Activated T-helper 17 cell treated with anti-CD3 and anti-CD28 coated beads, Interleukin-2, amount 50 U/mL, for 72 hours (primary cell): ENCODE measurements at regions not wholly inside any gene's neighbourhood (a gene's known extent, or its start where the extent isn't known, plus 50 kb on each side); places are given as distances from the start of the nearest gene placed in this dataset.

ENCODE experiments used
- ATAC-seq: fragments of 150-1000 bp; cut with Tn5 transposase; replicated peaks from 2 replicates; pipeline ENCODE4 v1.10.0; 2021; ENCODE audit warnings: mild to moderate bottlenecking, moderate library complexity
- H3K27ac Mint-ChIP-seq: one replicate; pipeline ENCODE4 v1.8.0; 2022; ENCODE audit warnings: mixed read lengths
- H3K27me3 Mint-ChIP-seq: one replicate; pipeline ENCODE4 v1.8.0; 2022; ENCODE audit warnings: mixed read lengths
- H3K36me3 Mint-ChIP-seq: one replicate; pipeline ENCODE4 v1.8.0; 2022; ENCODE audit warnings: low read depth, mild to moderate bottlenecking, mixed read lengths
- H3K4me1 Mint-ChIP-seq: one replicate; pipeline ENCODE4 v1.8.0; 2022; ENCODE audit warnings: mixed read lengths
- H3K4me3 Mint-ChIP-seq: one replicate; pipeline ENCODE4 v1.8.0; 2022; ENCODE audit warnings: mild to moderate bottlenecking, mixed read lengths
- H3K9me3 Mint-ChIP-seq: one replicate; pipeline ENCODE4 v1.8.0; 2022; ENCODE audit warnings: mixed read lengths

DNA sequence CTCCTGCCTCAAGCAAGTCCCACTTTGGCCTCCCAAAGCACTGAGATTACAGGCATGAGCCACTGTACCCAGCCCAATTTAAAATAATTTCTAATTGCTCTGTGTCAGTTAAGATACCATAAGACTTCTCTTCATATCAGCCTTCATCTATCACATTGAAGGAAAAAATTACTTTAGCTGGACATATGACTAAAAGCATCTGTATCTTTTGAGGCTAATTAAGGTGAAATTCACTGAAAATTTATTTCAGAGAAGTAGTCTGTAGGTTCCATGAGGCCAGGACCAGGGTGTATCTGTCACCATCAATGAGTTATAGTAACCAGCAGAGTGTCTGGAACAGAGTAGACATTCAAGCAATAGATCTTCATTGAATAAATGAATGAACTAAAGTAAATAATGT lies 205.2 kb upstream of the PHYHIPL start:
- no peak for ATAC-seq
- peaks cover 16% of the 10 kb centered on the region for H3K27me3 Mint-ChIP-seq
- no peak overlapping the region for H3K4me3 Mint-ChIP-seq
- H3K27ac Mint-ChIP-seq: no peak overlapping the region
- H3K36me3 Mint-ChIP-seq: no peaks in the 10 kb centered on the region
- H3K9me3 Mint-ChIP-seq: no peaks in the 10 kb centered on the region
- no peaks in the 10 kb centered on the region for H3K4me1 Mint-ChIP-seq

GRCh38 chr10:58971796-58972491 lies 204.5 kb upstream of the PHYHIPL start:
- no peak for ATAC-seq
- no peak overlapping the region for H3K4me3 Mint-ChIP-seq
- no peaks in the 10 kb centered on the region for H3K36me3 Mint-ChIP-seq
- peaks cover 13% of the 10 kb centered on the region for H3K27me3 Mint-ChIP-seq
- no peak overlapping the region for H3K27ac Mint-ChIP-seq
- no peaks in the 10 kb centered on the region for H3K4me1 Mint-ChIP-seq
- no peaks in the 10 kb centered on the region for H3K9me3 Mint-ChIP-seq

- Mint-ChIP-seq H3K27me3 (peaks cover 7% of the 10 kb centered on the region), H3K4me1 (no peaks in the 10 kb centered on the region), H3K4me3 (no peak overlapping the region), H3K36me3 (no peaks in the 10 kb centered on the region), H3K9me3 (no peaks in the 10 kb centered on the region), H3K27ac (no peak overlapping the region)
- no peak for ATAC-seq
These were observed 203.7 kb upstream of the PHYHIPL start for GRCh38 chr10:58972576-58973234.

DNA sequence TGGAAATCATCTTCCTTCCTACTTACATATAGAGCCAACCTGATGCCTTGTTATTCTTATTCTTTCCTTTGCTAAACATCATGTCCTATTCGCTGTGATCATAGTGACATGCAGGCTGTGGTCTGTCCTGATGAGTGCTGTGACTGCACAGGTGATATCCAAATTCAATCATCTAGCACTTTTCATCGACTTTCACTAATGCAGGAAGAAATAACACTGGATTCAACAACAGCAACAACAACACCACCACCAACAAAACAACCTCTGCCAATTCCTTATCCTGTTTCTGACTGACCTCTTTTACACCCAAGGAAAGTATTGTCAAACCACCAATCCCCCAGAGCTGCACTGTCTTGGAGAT lies 203.2 kb upstream of the PHYHIPL start:
- no peaks in the 10 kb centered on the region for H3K9me3 Mint-ChIP-seq
- ATAC-seq: no peak
- H3K4me1 Mint-ChIP-seq: no peaks in the 10 kb centered on the region
- H3K27me3 Mint-ChIP-seq: peaks cover 6% of the 10 kb centered on the region
- no peak overlapping the region for H3K27ac Mint-ChIP-seq
- no peaks in the 10 kb centered on the region for H3K36me3 Mint-ChIP-seq
- H3K4me3 Mint-ChIP-seq: no peak overlapping the region

DNA sequence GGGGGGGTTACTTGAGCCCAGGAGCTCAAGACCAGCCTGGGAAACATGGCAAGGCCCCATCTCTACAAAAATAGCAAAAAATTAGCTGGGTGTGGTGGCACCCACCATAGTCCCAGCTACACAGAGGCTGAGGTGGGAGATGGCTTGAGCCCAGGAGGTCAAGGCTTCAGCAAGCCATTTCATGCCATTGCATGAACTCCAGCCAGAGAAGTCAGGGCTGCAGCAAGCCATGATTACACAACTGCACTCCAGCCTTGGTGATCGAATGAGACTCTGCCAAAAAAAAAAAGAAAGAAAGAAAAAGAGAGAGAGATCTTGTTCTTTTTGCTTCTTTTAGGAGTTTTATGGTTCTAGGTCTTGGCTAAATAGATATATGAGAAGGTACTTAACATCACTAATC lies 200.2 kb upstream of the PHYHIPL start:
- no peak overlapping the region for H3K27ac Mint-ChIP-seq
- H3K27me3 Mint-ChIP-seq: peaks cover 4% of the 10 kb centered on the region

GRCh38 chr10:58979711-58980110 lies 196.7 kb upstream of the PHYHIPL start:
- Mint-ChIP-seq H3K9me3 (no peaks in the 10 kb centered on the region), H3K27me3 (peaks cover 4% of the 10 kb centered on the region)

More for the DNA sequence above, 200.2 kb upstream of the PHYHIPL start:
- no peak for ATAC-seq
- Mint-ChIP-seq H3K4me1 (no peaks in the 10 kb centered on the region), H3K4me3 (no peak overlapping the region), H3K36me3 (no peaks in the 10 kb centered on the region), H3K9me3 (no peaks in the 10 kb centered on the region)

DNA sequence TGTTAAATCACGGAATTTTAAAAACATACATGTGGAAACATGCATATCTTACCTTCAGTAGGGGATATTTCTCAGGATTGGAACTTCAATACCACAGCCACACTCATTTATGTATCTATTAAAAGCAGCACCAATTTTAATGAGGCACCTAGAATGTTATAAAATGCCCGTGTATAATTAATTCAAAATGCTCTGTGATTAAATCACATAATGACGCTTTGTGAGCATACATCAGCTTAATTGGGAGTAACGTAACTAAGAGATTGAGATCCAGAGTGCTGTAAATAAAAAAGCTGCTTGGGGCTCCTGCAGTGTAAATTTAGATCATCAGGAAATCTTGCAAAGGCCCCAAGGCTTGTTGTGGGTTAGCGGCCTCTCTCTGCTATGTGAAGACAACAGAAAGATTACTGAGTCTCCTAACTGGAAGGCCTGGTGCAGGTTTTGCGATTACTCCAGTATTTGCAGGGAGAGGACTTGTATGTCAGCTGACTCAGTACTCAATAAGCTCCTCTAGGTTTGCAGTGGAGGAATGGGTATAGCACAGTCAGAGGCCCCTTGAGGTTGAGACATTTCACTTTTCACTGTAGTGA lies 195.5 kb upstream of the PHYHIPL start:
- Mint-ChIP-seq H3K27me3 (peaks cover 4% of the 10 kb centered on the region), H3K9me3 (no peaks in the 10 kb centered on the region), H3K4me3 (no peak overlapping the region), H3K36me3 (no peaks in the 10 kb centered on the region), H3K4me1 (no peaks in the 10 kb centered on the region), H3K27ac (no peak overlapping the region)
- no peak for ATAC-seq

More at GRCh38 chr10:58979711-58980110, 196.7 kb upstream of the PHYHIPL start:
- Mint-ChIP-seq H3K36me3 (no peaks in the 10 kb centered on the region), H3K27ac (no peak overlapping the region), H3K4me3 (no peak overlapping the region), H3K4me1 (no peaks in the 10 kb centered on the region)
- no peak for ATAC-seq

GRCh38 chr10:58981846-58982245 lies 194.6 kb upstream of the PHYHIPL start:
- Mint-ChIP-seq H3K27ac (no peak overlapping the region), H3K4me1 (no peaks in the 10 kb centered on the region), H3K9me3 (no peaks in the 10 kb centered on the region), H3K36me3 (no peaks in the 10 kb centered on the region), H3K4me3 (no peak overlapping the region), H3K27me3 (peaks cover 4% of the 10 kb centered on the region)
- ATAC-seq: no peak

DNA sequence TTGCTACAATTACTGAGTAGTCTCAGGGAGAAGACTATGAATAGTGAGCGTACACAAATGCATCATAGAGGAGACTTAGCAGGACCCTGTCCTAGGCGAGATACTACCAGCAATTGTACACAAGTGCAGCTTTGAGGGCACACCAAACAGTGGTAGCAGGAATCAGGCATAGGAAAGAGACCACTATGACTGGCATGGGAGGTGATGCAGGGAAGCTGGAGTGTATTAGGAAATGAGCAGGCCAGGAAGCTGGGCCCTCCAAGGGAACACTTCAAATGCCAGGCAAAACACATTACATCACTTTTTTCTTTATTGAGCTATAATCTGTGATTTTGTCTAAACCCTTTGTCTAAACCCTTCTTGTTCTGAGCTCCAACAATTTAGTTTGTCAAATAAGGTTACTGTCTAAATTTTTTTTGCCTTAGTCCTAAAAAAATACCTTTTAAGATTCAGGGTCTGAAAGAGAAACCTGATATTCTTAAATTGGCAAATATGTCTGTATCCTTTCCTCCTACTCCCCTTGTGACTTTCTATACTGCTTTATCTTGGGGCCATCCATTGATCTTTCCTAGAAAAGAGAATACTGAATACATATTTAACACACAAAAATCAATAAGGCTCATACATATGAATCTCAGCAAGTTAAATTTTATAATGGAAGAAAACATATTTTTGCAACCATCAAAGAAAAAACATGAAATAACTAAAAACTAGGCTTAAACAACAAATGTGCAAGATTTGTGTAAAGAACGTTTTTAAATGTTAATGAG lies 193.8 kb upstream of the PHYHIPL start:
- no peaks in the 10 kb centered on the region for H3K36me3 Mint-ChIP-seq
- no peak for ATAC-seq
- no peak overlapping the region for H3K4me3 Mint-ChIP-seq
- no peak overlapping the region for H3K27ac Mint-ChIP-seq
- H3K27me3 Mint-ChIP-seq: peaks cover 4% of the 10 kb centered on the region
- no peaks in the 10 kb centered on the region for H3K9me3 Mint-ChIP-seq
- no peaks in the 10 kb centered on the region for H3K4me1 Mint-ChIP-seq

GRCh38 chr10:58985216-58985615 lies 191.2 kb upstream of the PHYHIPL start:
- Mint-ChIP-seq H3K9me3 (peaks cover 4% of the 10 kb centered on the region), H3K36me3 (no peaks in the 10 kb centered on the region), H3K4me1 (no peaks in the 10 kb centered on the region), H3K27me3 (no peaks in the 10 kb centered on the region), H3K27ac (no peak overlapping the region), H3K4me3 (no peak overlapping the region)
- ATAC-seq: no peak

GRCh38 chr10:58989486-58990039 lies 186.9 kb upstream of the PHYHIPL start:
- Mint-ChIP-seq H3K36me3 (no peaks in the 10 kb centered on the region), H3K9me3 (peaks cover 4% of the 10 kb centered on the region), H3K27me3 (no peaks in the 10 kb centered on the region), H3K4me1 (no peaks in the 10 kb centered on the region), H3K4me3 (no peak overlapping the region), H3K27ac (no peak overlapping the region)
- no peak for ATAC-seq

DNA sequence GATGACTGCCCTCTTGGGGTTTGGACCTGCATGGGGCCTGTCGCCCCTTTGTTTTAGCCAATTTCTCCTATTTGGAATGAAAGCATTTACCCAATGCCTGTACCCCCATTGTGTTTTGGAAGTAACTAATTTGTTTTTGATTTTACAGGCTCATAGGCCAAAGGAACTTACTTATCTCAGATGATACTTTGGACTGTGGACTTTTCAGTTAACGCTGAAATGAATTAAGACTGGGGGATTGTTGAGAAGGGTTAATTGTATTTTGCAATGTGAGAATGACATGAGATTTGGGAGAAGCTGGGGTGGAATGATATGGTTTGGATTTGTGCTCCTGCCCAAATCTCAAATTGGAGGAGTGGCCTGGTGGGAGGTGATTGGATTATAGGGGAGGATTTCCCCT lies 185.8 kb upstream of the PHYHIPL start:
- Mint-ChIP-seq H3K9me3 (peaks cover 4% of the 10 kb centered on the region), H3K27ac (no peak overlapping the region), H3K4me3 (no peak overlapping the region), H3K36me3 (no peaks in the 10 kb centered on the region), H3K27me3 (no peaks in the 10 kb centered on the region), H3K4me1 (no peaks in the 10 kb centered on the region)
- no peak for ATAC-seq

DNA sequence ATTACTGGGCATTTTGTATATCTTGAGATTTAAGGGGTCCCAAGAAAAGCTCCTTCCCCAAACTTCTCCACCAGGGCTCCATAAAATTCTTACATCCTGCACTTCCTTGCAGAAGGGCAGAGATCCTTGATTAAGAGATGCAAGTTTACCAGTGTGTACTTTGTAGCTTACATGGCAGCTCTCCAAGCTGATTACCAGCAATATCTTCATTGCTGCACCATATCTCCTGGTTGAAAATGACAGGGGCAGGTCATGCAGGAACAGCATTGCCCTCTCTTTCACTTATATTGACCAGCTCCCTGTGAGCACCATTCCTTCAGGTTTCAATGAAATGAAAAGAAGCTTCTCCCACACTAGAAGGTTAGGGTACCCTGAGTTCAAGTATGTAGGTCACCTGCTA lies 184.6 kb upstream of the PHYHIPL start:
- ATAC-seq: no peak
- Mint-ChIP-seq H3K27me3 (peaks cover 3% of the 10 kb centered on the region), H3K9me3 (peaks cover 4% of the 10 kb centered on the region), H3K4me1 (no peaks in the 10 kb centered on the region), H3K36me3 (no peaks in the 10 kb centered on the region), H3K27ac (no peak overlapping the region), H3K4me3 (no peak overlapping the region)

DNA sequence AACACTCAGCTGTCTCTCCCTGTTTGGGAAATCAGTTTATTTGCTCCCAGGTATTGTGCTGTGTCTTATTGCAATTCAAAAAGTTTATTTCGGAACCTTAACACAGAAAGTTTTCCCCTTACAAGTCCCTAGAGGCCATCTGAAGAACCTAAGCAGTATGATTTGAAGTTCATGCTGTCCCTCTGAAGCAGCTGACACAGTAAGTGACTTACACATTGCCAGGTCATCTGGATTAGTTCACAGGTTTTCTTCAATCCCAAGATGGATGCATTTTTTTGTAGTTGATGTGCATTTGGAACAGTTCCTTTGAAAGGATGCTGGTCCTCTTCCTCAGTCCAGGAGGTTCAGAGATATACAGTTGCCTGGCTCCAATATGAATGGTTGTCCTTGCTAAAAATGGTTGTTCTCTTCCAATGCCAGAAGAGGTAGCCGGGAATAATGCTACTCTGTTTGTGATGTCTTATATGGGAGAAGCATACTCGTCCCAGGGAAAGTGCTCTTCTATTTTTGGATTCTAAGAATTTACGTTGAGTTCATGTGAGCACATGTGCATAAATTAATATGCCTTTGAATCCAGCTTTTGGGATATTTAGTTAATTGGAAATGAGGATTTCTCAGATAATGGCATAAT lies 183.5 kb upstream of the PHYHIPL start:
- H3K27me3 Mint-ChIP-seq: peaks cover 9% of the 10 kb centered on the region
- H3K36me3 Mint-ChIP-seq: no peaks in the 10 kb centered on the region
- H3K4me3 Mint-ChIP-seq: no peak overlapping the region
- H3K27ac Mint-ChIP-seq: no peak overlapping the region
- no peak for ATAC-seq
- H3K9me3 Mint-ChIP-seq: peaks cover 4% of the 10 kb centered on the region
- H3K4me1 Mint-ChIP-seq: no peaks in the 10 kb centered on the region
